ENCODE measurements at regions not wholly inside any gene's neighbourhood (a gene's known extent, or its start where the extent isn't known, plus 50 kb on each side); places are given as distances from the start of the nearest gene placed in this dataset.

- TF ChIP-seq, protein P1, sequence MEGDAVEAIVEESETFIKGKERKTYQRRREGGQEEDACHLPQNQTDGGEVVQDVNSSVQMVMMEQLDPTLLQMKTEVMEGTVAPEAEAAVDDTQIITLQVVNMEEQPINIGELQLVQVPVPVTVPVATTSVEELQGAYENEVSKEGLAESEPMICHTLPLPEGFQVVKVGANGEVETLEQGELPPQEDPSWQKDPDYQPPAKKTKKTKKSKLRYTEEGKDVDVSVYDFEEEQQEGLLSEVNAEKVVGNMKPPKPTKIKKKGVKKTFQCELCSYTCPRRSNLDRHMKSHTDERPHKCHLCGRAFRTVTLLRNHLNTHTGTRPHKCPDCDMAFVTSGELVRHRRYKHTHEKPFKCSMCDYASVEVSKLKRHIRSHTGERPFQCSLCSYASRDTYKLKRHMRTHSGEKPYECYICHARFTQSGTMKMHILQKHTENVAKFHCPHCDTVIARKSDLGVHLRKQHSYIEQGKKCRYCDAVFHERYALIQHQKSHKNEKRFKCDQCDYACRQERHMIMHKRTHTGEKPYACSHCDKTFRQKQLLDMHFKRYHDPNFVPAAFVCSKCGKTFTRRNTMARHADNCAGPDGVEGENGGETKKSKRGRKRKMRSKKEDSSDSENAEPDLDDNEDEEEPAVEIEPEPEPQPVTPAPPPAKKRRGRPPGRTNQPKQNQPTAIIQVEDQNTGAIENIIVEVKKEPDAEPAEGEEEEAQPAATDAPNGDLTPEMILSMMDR (IDR thresholded peaks at IDR 0.05; ENCODE audit: low read depth, low read length) = no peak
- DNase-seq (ENCODE audit: extremely low read depth, low read depth) = no peak
These were observed 135.4 kb upstream of the BACE2 start for GRCh38 chr21:41032541-41032940.

GRCh38 chr21:41037212-41037611 is 130.7 kb upstream of the BACE2 start:
- no peak for DNase-seq (ENCODE audit: extremely low read depth, low read depth)

GRCh38 chr21:41037936-41038335 is 130.0 kb upstream of the BACE2 start:
- TF ChIP-seq, protein P1 (IDR thresholded peaks at IDR 0.05; ENCODE audit: low read depth, low read length) = no peak
- DNase-seq (ENCODE audit: extremely low read depth, low read depth) = no peak

More at GRCh38 chr21:41037212-41037611, 130.7 kb upstream of the BACE2 start:
- TF ChIP-seq, protein P1 (IDR thresholded peaks at IDR 0.05; ENCODE audit: low read depth, low read length) = no peak

DNA sequence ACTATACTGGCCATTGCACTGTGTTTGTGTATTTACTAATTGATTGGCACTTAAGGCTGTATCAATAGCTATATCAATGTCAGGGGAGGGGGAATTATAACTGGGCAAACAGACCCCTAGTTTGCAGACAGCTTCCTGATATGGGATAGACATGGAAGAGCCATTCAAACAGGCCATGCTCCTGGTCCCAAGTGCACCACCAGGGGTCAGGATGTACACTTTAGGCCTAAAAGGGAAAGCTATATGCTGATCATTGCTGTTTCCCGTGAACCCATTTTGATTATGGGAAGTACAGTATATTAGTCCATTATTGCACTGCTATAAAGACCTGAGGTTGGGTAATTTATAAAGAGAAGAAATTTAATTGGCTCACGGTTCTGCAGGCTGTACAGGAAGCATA is 124.9 kb upstream of the BACE2 start:
- DNase-seq (ENCODE audit: extremely low read depth, low read depth) = no peak
- TF ChIP-seq, protein P1 (IDR thresholded peaks at IDR 0.05; ENCODE audit: low read depth, low read length) = no peak

DNA sequence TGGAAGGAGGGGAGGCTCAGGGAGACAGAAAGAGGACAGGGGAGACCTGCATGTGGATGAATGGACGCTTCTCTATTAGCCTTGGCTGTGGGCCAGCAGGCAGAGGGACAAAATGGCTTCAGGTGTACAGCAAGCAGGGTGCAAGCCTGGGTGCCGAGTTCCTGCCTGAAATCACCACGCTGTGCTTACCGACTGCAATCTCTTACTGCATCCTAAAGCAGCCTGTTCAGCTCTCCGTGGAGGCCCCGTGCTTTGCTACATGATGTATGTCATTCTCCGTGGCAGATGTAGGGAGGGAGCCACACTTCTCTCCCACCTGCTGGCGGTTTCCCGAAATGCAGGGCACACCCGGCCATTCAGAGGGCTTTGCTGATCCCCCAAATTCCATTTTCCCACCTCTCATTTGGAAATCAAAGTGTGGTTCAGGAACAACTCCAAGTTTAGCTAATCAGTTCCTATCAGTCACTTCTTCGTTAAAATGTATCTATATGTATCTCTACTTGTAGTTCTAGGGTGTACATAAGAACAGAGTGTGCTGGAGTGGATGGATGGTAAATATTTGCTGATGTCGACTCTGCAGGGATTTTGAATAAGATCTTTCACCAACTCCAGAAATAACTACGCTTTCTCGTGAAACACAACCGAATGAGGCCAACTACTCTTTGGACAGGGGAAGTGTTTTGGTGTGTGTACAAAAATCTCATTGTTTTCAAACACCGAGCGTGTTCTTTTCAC is 122.3 kb upstream of the BACE2 start:
- no peak for DNase-seq (ENCODE audit: extremely low read depth, low read depth)
- TF ChIP-seq, protein P1 (IDR thresholded peaks at IDR 0.05; ENCODE audit: low read depth, low read length) = no peak

- TF ChIP-seq, protein P1 (IDR thresholded peaks at IDR 0.05; ENCODE audit: low read depth, low read length) = no peak
- no peak for DNase-seq (ENCODE audit: extremely low read depth, low read depth)
These were observed 119.8 kb upstream of the BACE2 start for GRCh38 chr21:41048145-41048544.

GRCh38 chr21:41048623-41049022 is 119.3 kb upstream of the BACE2 start:
- no peak for DNase-seq (ENCODE audit: extremely low read depth, low read depth)
- TF ChIP-seq, protein P1 (IDR thresholded peaks at IDR 0.05; ENCODE audit: low read depth, low read length) = no peak
